Spleen (tissue), 7 donors: ENCODE measurements at regions not wholly inside any gene's neighbourhood (a gene's known extent, or its start where the extent isn't known, plus 50 kb on each side); places are given as distances from the start of the nearest gene placed in this dataset.

ENCODE experiments used
- CTCF ChIP-seq, 11 experiments: fragments of 200-600 bp in 7 of 11; fragments of 450-650 bp in 4 of 11; sonication (generic) in 4 of 11; IDR thresholded peaks in 8 of 11; conservative IDR thresholded peaks in 3 of 11; 1 replicate in 7 of 11; 2 replicates in 4 of 11; pipeline versions ENCODE4 v1.4.0 to v1.8.0; 2016 to 2021; ENCODE audit warnings: antibody characterized with exemption in 11 of 11, inconsistent platforms in 4 of 11, mild to moderate bottlenecking in 1 of 11
- POLR2AphosphoS5 ChIP-seq, 3 donors: sonication (generic); formaldehyde crosslinking; IDR thresholded peaks; one replicate each; pipeline ENCODE4 v1.5.1; 2017; ENCODE audit warnings: antibody characterized with exemption in 3 of 3
- donor health status: DM: no; HTN: no; CAD: no; lungs with moderate emphysema.
- donor health status: DM: no; HTN: no; CAD: no.
- donor health status: DM: no; HTN: no; CAD: no.

- TF ChIP-seq CTCF (IDR thresholded peaks at IDR 0.05 in 8 of 11, conservative IDR thresholded peaks at IDR 0.05 in 3 of 11) (no peak), POLR2AphosphoS5 (IDR thresholded peaks at IDR 0.05) (no peak)
These were observed 625.6 kb downstream of the SI start for GRCh38 chr3:164452707-164453106.
